IPS DF 6.9 (cell line): ENCODE measurements at regions not wholly inside any gene's neighbourhood (a gene's known extent, or its start where the extent isn't known, plus 50 kb on each side); places are given as distances from the start of the nearest gene placed in this dataset.

Experiments used
- DNase-seq: peaks from one replicate; pipeline ENCODE4 v3.0.0-alpha.2; 2013; ENCODE audit warnings: low read depth, low spot score
- H3K27ac ChIP-seq: one replicate; pipeline ENCODE4 v1.5.1; 2013; ENCODE audit warnings: low read length, control low read depth
- H3K27me3 ChIP-seq: 2 replicates; pipeline ENCODE4 v1.6.1; 2013; ENCODE audit warnings: mild to moderate bottlenecking, low read length; ENCODE audit not compliant: control insufficient read depth, insufficient read depth
- H3K36me3 ChIP-seq: 2 replicates; pipeline ENCODE4 v1.6.1; 2013; ENCODE audit warnings: low read length; ENCODE audit not compliant: control insufficient read depth, insufficient read depth
- H3K4me1 ChIP-seq: 2 replicates; pipeline ENCODE4 v1.6.1; 2013; ENCODE audit warnings: low read length; ENCODE audit not compliant: control insufficient read depth, insufficient read depth
- H3K4me3 ChIP-seq: 2 replicates; pipeline ENCODE4 v1.5.1; 2013; ENCODE audit warnings: mild to moderate bottlenecking, low read length
- H3K9me3 ChIP-seq: 2 replicates; pipeline ENCODE4 v1.6.1; 2013; ENCODE audit warnings: low read length, inconsistent platforms; ENCODE audit not compliant: control insufficient read depth, insufficient read depth
- WGBS: extraction: QIAGEN DNeasy Blood & Tissue Kit; methylation state at CpG from one replicate; pipeline ENCODE4 v1.1.7; 2013; ENCODE audit warnings: mixed read lengths, missing lambda C conversion rate; ENCODE audit not compliant: insufficient read length, insufficient coverage; 5-methylcytosine and 5-hydroxymethylcytosine counted together

DNA sequence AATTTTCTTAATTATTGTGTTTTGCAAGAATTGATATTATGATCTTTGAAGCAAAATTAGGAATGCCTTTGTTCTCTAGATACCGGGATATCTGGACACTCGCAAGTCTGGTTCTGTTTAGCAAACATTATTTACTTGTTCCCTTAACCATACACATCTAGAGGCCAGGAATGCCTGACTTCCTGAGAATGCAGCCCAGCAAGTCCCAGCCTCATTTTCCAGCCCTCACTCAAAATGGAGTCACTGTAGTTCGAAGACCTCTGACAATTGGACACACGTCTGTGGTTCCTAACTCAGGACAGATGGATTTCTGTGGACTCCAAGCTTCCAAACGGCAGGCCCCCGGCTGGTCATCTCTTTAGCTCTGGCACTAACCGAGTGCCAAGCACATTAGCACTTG, 355.4 kb upstream of the RBFOX1 start:
- WGBS, result no CpG with 5 or more reads among the region's 7 CpGs
- no peaks in the 10 kb centered on the region for H3K4me1 ChIP-seq
- no peak overlapping the region for H3K27ac ChIP-seq
- DNase-seq, result no peak
- H3K36me3 ChIP-seq, result no peaks in the 10 kb centered on the region
- no peaks in the 10 kb centered on the region for H3K27me3 ChIP-seq
- H3K9me3 ChIP-seq, result peaks cover 5% of the 10 kb centered on the region
- no peak overlapping the region for H3K4me3 ChIP-seq

DNA sequence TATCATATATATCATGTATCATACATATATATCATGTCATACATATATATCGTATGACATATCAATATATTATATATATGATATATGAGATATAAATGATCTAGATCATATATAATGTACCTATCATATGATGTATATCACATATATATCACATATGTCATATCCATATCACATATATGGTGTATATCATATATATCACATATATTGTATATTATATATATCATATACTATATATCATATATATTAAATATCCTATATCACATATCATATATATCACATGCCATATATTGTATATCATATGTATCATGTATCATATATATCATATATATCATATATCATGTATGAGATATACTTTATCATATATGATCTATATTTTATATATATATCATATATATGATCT, 355.9 kb upstream of the RBFOX1 start:
- Histone ChIP-seq H3K27me3 (no peaks in the 10 kb centered on the region), H3K4me1 (no peaks in the 10 kb centered on the region), H3K27ac (no peak overlapping the region), H3K4me3 (no peak overlapping the region), H3K36me3 (no peaks in the 10 kb centered on the region), H3K9me3 (peaks cover 5% of the 10 kb centered on the region)
- WGBS, result no CpG with 5 or more reads among the region's 1 CpG
- no peak for DNase-seq

DNA sequence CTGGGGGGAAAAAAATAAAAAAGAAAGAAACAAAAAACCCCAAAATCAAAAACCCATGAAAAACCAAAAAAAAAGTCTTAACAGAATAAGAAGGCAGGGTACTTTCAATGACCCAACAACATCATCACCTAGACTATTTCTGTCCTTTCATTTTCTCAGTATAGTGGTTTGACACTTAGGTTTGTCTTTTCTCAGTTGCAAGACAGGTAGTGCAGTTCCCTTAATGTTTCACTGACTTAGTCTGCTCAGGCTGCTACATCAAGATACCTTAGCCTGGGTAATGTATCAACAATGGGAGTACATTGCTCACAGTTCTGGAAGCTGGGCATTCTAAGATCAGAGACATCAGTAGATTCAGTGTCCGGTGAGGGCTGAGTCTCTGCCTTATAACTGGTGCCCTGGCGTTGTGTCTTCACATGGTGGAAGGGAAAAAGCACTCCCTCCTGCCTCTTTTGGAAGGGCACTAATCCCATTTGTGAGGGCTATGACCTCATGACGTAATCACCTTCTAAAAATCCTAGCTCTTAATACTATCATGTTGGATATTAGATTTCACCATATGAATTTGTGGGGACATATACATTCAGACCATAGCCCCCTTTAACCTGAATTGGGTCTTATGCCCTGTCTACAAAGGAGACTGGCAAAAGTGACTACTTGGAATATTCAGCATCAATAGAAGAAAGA, 362.3 kb upstream of the RBFOX1 start:
- no peak for DNase-seq
- WGBS, result no CpG with 5 or more reads among the region's 3 CpGs

DNA sequence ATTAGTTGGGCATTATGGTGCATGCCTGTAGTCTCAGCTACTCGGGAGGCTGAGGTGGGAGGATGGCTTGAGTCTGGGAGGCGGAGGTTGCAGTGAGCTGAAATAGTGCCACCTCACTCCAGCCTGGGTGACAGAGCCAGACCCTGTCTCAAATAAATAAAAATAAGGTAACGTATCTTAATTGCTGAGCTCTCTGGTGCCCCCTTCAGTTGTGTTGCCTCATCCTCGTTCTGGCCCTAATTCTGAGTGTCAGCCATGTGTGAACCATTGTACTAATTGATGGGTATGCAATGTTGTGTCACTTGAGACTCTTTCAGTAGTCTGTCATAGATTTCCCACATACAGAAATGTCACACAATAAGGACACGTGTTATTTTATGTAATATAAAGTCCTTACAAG, 363.1 kb upstream of the RBFOX1 start:
- no peak for DNase-seq
- Histone ChIP-seq H3K27ac (no peak overlapping the region), H3K4me1 (no peaks in the 10 kb centered on the region), H3K36me3 (no peaks in the 10 kb centered on the region), H3K4me3 (no peak overlapping the region), H3K9me3 (peaks cover 14% of the 10 kb centered on the region), H3K27me3 (no peaks in the 10 kb centered on the region)
- WGBS, result no CpG with 5 or more reads among the region's 5 CpGs

More for the DNA sequence above, 362.3 kb upstream of the RBFOX1 start:
- no peaks in the 10 kb centered on the region for H3K4me1 ChIP-seq
- H3K4me3 ChIP-seq, result no peak overlapping the region
- H3K9me3 ChIP-seq, result peaks cover 11% of the 10 kb centered on the region
- no peaks in the 10 kb centered on the region for H3K36me3 ChIP-seq
- no peak overlapping the region for H3K27ac ChIP-seq
- no peaks in the 10 kb centered on the region for H3K27me3 ChIP-seq

DNA sequence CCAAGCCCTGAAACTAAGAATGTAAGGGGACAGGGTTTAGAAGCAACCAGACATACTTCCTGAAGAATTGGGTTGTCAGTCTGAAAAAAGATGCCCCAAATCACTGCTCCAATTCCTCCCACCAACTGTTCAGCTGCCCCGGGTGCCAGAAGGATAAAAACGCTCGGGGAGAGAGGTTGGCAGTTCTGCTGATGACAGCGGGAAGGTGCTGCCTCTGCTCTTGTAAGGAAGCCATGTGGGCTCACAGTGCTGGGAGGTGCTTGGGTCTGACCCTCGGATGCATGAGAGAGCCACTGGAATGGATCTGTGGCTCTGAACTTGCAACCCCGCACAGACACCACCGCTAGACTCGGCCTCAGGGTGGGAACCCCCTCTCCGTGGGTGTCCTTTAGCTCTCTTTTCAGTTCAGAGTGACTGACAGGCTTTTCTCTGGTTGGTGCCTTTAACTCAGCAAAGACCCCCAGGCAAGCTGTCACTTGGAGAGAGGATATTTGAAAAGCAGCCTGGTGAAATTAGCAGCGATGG, 364.8 kb upstream of the RBFOX1 start:
- H3K4me3 ChIP-seq, result no peak overlapping the region
- no peaks in the 10 kb centered on the region for H3K36me3 ChIP-seq
- no peaks in the 10 kb centered on the region for H3K4me1 ChIP-seq
- peaks cover 14% of the 10 kb centered on the region for H3K9me3 ChIP-seq
- no peak for DNase-seq
- no CpG with 5 or more reads among the region's 10 CpGs for WGBS
- H3K27me3 ChIP-seq, result no peaks in the 10 kb centered on the region
- H3K27ac ChIP-seq, result no peak overlapping the region

DNA sequence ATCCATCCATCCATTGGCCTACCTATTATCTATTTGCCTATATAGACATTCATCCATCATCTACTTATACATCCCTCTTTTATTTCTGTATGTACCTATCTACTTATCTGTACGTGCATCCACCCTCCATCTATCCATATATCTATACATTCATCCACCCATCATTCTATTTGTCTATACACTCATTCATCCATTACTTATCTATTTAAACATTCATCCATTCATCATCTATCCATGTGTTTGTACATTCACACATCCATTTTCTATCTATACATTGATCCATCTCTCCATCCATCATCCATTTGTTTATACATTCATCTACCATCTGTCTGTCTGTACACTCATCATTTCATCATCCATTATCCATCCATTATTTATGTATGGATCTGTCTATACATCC, 365.7 kb upstream of the RBFOX1 start:
- H3K9me3 ChIP-seq, result peaks cover 14% of the 10 kb centered on the region
- no peak overlapping the region for H3K27ac ChIP-seq
- H3K36me3 ChIP-seq, result no peaks in the 10 kb centered on the region
- WGBS, result 100% methylated on average over 1 of the region's 1 CpG
- H3K4me1 ChIP-seq, result no peaks in the 10 kb centered on the region
- H3K27me3 ChIP-seq, result no peaks in the 10 kb centered on the region
- DNase-seq, result no peak
- H3K4me3 ChIP-seq, result no peak overlapping the region

DNA sequence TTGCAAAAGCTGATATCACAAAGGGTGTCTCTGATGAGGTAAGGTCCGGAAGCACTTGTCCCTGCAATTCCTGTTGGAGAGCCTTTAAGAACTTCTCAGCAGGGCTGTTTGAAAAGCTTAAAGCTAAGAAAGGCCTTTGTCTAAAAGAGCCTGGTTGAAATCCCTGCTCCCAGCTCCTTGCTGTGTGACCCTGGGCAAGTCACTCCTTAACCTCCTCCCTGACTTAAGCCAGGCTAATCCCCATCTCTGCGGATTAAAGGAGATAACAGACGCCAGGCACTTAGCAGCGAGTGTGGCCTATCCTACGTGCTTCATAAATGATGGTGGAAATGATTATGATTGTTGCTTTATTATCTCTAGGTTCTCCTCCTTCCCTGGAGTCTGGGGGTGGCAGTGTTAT, 368.0 kb upstream of the RBFOX1 start:
- no CpG with 5 or more reads among the region's 5 CpGs for WGBS
- Histone ChIP-seq H3K36me3 (no peaks in the 10 kb centered on the region), H3K27ac (no peak overlapping the region), H3K4me3 (no peak overlapping the region), H3K27me3 (no peaks in the 10 kb centered on the region), H3K4me1 (no peaks in the 10 kb centered on the region), H3K9me3 (peaks cover 12% of the 10 kb centered on the region)
- no peak for DNase-seq

DNA sequence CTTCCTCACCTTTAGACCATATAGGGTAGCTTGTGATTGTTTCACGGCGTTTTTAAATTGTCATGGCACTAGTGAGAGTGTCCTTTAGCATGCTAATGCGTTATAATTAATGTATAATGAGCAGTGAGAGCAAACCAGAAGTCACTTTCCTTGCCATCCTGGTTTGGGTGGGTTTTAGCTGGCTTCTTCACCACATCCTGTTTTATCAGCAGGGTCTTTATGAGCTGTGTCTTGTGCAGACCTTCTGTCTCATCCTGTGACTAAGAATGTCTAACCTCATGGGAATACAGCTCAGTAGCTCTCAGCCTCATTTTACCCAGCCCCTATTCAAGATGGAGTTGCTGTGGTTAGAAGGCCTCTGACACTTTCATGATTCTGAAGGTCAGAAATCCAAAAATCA, 370.9 kb upstream of the RBFOX1 start:
- no peaks in the 10 kb centered on the region for H3K27me3 ChIP-seq
- H3K36me3 ChIP-seq, result no peaks in the 10 kb centered on the region
- H3K4me3 ChIP-seq, result no peak overlapping the region
- H3K9me3 ChIP-seq, result peaks cover 17% of the 10 kb centered on the region
- no peak for DNase-seq
- WGBS, result no CpG with 5 or more reads among the region's 3 CpGs
- H3K27ac ChIP-seq, result no peak overlapping the region
- H3K4me1 ChIP-seq, result no peaks in the 10 kb centered on the region

DNA sequence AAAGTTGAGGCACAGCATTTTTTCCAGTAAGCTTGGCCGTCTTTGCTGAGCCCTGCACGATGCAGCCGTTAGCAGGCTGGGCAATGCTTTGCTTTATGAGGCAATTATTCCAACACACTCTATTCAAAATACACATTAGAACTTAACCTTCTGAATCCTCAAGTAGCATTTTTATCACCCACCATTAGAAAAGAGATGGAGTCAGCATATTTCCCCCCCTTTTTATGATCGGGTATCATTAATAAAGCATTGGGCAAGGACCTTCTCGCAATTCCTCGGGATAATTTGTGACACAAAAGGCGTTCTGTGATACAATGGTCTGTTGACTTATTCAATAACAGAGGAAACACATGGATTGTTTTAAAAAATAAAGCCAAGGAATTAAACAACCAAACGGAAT, 374.5 kb upstream of the RBFOX1 start:
- no CpG with 5 or more reads among the region's 8 CpGs for WGBS
- H3K36me3 ChIP-seq, result no peaks in the 10 kb centered on the region

DNA sequence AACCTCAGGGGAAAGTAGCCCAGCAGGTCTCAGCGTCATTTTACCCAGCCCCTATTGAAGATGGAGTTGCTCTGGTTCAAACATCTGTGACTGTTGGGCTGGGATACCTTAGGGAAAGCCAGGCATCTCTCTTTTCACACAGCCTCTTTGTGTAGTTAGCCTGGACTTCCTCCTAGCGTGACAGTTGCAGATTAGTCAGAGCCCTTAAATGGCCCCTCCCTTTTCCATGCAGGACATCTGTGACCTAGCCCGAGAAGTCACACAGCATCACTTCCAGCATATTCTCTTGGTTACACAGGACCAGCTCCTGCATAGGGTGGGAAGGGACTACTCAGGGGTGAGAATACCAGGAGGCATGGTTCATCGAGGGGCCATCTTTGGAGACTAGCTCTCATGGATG, 375.0 kb upstream of the RBFOX1 start:
- Histone ChIP-seq H3K36me3 (no peaks in the 10 kb centered on the region), H3K27ac (no peak overlapping the region), H3K27me3 (no peaks in the 10 kb centered on the region), H3K4me3 (no peak overlapping the region), H3K4me1 (no peaks in the 10 kb centered on the region), H3K9me3 (peaks cover 14% of the 10 kb centered on the region)
- WGBS, result no CpG with 5 or more reads among the region's 4 CpGs
- no peak for DNase-seq

More for the DNA sequence above, 374.5 kb upstream of the RBFOX1 start:
- Histone ChIP-seq H3K4me3 (no peak overlapping the region), H3K4me1 (no peaks in the 10 kb centered on the region), H3K27me3 (no peaks in the 10 kb centered on the region), H3K9me3 (peaks cover 14% of the 10 kb centered on the region), H3K27ac (no peak overlapping the region)
- no peak for DNase-seq

DNA sequence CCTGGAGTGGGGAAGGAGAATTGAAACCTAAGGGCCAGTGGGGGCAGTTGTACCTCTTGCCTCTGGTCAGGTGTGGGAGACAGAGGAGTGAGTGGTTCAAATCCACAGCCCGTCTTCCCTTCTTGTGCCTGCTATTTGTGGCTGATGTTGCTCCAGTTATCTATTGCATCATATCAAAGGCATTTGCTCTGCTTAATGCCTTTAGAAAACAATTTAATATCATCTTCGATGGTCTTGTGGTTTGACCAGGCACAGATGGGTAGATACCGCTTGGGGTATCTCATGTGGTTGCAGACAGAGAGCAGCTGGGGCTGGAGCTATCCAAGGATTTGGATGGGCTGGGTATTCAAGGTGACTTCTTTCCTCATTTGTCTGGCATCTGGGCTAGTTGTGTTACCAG, 376.1 kb upstream of the RBFOX1 start:
- no peaks in the 10 kb centered on the region for H3K36me3 ChIP-seq
- peaks cover 14% of the 10 kb centered on the region for H3K9me3 ChIP-seq
- no peak overlapping the region for H3K27ac ChIP-seq
- no peak for DNase-seq
- no peak overlapping the region for H3K4me3 ChIP-seq
- no CpG with 5 or more reads among the region's 3 CpGs for WGBS
- H3K27me3 ChIP-seq, result no peaks in the 10 kb centered on the region
- no peaks in the 10 kb centered on the region for H3K4me1 ChIP-seq
